NK-92 treated with Interleukin-12 subunit alpha and Interleukin-12 subunit beta, amount 100 ng/mL, for 24 hours (cell line): ENCODE measurements at regions not wholly inside any gene's neighbourhood (a gene's known extent, or its start where the extent isn't known, plus 50 kb on each side); places are given as distances from the start of the nearest gene placed in this dataset.

ENCODE experiments used
- DNase-seq: peaks from one replicate; lab custom pipeline; 2025; lab: John Stamatoyannopoulos, UW

- no peak for DNase-seq
These were observed 319.5 kb downstream of the PIK3R1 start for GRCh38 chr5:68534956-68535520.

- DNase-seq = no peak
These were observed 323.4 kb downstream of the PIK3R1 start for GRCh38 chr5:68538814-68539420.

GRCh38 chr5:68540798-68541590 is 325.4 kb downstream of the PIK3R1 start:
- no peak for DNase-seq

GRCh38 chr5:68542207-68542606 is 326.7 kb downstream of the PIK3R1 start:
- DNase-seq = no peak

GRCh38 chr5:68543212-68543611 is 327.7 kb downstream of the PIK3R1 start:
- DNase-seq = no peak

- DNase-seq = no peak
These were observed 328.6 kb downstream of the PIK3R1 start for GRCh38 chr5:68544091-68544647.

GRCh38 chr5:68544648-68545552 is 329.3 kb downstream of the PIK3R1 start:
- no peak for DNase-seq

GRCh38 chr5:68545636-68546295 is 330.2 kb downstream of the PIK3R1 start:
- DNase-seq = no peak

- DNase-seq = no peak
These were observed 331.5 kb downstream of the PIK3R1 start for GRCh38 chr5:68547056-68547455.

- no peak for DNase-seq
These were observed 332.1 kb downstream of the PIK3R1 start for GRCh38 chr5:68547622-68548021.

GRCh38 chr5:68548959-68549676 is 333.6 kb downstream of the PIK3R1 start:
- DNase-seq = no peak

- DNase-seq = no peak
These were observed 334.5 kb downstream of the PIK3R1 start for GRCh38 chr5:68550015-68550414.

GRCh38 chr5:68551436-68551835 is 335.9 kb downstream of the PIK3R1 start:
- no peak for DNase-seq

GRCh38 chr5:68554571-68555279 is 339.2 kb downstream of the PIK3R1 start:
- no peak for DNase-seq

- no peak for DNase-seq
These were observed 340.5 kb downstream of the PIK3R1 start for GRCh38 chr5:68555907-68556681.

- DNase-seq = no peak
These were observed 341.8 kb downstream of the PIK3R1 start for GRCh38 chr5:68557162-68557936.

GRCh38 chr5:68562308-68562707 is 346.8 kb downstream of the PIK3R1 start:
- DNase-seq = no peak

GRCh38 chr5:68565427-68565826 is 349.9 kb downstream of the PIK3R1 start:
- DNase-seq = no peak

- DNase-seq = no peak
These were observed 361.2 kb downstream of the PIK3R1 start for GRCh38 chr5:68576805-68577204.
